C4-2B (cell line): ENCODE measurements at regions not wholly inside any gene's neighbourhood (a gene's known extent, or its start where the extent isn't known, plus 50 kb on each side); places are given as distances from the start of the nearest gene placed in this dataset.
"Not testable (repeated sequence)": the region's sequence is repeated elsewhere in the genome, so short reads cannot be mapped to it uniquely, and the experiment has no call there.

Experiments used
- H3K27ac ChIP-seq: fragments of 450-650 bp; 2 replicates; pipeline ENCODE4 v1.5.1; 2017
- TF ChIP-seq, protein P1 (sequence below): fragments of 450-650 bp; conservative IDR thresholded peaks from 2 replicates; pipeline ENCODE4 v1.5.1; 2017; ENCODE audit warnings: mild to moderate bottlenecking

DNA sequence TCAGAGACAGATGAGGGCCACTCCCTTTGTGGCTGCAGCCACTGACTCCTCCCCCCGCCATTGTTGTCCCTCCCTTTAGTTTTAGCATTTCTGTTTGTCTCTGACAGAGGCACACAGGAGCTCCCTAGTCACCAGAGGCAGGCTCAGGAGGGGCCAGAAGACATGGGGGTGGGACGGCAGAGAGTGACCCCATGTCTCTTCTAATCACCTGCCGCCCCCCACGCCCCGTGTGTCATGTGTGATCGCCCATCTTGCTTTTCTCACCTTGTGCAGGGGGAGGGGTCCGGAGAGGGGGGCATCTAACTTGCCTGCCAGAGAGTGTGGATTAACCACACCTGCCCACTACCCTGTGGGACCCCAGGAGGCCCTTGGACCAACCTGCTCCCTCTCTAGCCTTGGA, 246.7 kb upstream of the TP53TG3C start:
- H3K27ac ChIP-seq: not testable (repeated sequence)

DNA sequence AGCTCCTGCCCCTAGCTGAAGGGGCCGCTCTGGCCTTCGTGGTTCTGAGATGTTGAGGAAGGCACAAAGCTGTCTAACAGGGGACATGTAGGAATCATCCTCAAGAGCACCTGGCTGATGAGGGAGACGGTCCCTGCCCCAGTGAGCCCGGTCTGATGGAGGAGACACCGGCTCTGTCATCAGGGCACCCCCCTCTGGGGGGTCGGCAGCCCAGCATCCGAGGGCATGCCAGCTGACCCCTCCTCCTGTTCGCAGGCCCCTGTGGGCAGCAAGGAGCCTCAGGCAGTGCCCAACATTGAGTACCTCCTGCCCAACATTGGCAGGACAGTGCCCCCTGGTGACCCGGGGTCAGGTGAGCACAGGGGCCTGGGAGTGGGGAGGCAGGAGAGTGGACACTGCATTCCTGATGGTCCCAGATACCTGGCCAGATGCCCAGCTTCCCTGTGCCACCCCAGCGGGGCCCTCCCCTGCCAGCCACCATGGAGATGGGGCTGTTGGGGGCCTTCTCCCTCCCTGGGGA, 247.9 kb upstream of the TP53TG3C start:
- not testable (repeated sequence) for H3K27ac ChIP-seq

DNA sequence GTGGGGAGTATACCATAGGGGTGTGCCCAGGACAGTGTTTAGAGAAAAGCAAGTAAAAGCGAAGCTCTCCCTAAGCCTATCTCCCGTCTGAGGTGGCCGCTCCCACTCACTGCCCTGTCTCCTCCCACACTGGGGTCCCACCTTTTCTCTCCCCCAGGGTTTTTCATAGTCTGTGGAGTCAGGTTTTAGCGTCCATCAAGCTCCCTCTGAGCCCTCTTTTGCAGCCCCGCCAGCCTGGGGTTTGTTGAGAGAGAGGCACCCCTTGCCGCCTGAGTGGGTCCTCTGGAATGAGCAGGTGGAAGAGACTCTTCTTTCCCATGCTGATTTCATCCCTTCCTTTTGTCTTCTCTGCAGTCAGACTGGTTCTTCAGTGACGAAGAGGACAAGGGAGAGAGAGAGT, 248.7 kb upstream of the TP53TG3C start:
- H3K27ac ChIP-seq: not testable (repeated sequence)

DNA sequence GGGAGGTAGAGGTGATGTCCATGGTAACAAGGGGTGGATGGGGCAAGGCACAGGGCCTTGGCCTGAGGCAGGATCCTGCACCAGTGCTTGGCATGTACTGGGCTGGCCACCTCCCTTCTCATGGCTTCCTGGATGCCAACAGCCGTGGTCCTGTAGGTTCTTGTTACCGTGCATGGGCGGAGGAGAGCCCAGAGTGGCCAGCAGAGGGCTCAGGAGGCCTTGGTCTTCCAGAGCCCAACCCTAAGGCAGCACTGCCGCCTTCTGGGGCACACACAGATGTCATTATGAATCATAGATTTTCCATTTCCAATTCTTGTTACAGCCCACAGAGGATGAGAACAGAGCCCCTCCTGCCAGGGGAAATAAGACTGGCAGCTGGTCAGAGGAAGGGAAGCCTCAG, 254.2 kb upstream of the TP53TG3C start:
- H3K27ac ChIP-seq: not testable (repeated sequence)

DNA sequence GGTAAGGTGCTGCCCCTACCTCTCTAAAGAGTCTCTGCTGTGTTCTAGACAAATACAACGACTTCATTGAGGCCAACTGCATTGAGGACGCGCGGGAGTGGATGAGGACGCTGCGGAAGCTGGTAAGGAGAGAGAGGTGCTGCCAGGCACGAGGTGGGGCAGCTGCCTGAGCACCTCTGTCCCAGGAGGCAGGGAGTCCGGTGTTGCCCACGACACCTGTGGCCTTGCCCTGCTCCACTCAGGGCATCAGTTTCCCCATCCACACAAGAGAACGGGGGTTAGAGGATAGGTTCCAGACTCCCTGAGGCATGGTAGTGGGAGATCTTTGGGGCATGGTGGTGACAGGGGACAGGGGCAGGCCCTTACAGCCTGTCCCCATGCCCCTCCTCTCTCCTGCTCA, 256.1 kb upstream of the TP53TG3C start:
- H3K27ac ChIP-seq: not testable (repeated sequence)

DNA sequence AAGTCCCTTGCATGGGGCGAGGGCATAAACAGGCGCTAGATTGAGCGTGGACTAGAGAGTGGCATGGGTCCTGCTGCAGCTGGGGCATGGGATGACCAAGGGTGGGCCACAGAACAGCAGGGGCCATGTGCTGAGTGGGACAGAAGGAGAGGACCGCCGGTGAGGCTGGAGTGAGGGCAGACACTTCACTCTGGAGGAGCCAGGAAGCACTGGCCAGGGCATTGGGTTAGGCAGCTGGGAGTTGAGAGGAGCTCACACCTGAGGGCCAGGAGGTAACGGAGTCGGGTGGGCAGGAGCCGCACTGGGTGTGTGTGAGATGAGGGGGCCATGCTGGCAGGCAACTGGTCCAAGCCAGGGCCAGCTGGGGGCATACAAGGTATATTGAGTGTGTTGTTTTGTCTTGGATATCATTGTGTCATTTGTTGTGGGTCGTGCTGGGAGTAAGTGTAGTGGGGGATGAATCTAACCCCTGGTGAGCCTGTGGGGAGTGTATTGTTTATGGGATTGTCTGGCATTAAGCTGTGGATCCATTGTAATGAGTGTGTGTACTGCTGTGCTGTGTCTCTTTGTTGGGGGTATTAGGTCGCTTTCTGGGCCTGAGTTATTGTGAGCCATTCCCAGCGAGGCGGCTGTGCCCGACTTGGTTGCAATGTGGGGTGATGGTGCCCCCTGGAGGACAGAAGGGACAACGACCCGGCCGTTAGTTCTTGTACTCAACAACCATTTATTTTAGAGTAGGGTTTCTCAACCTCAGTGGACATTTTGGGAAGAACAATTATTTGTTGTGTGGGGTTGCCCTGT, 256.5 kb upstream of the TP53TG3 start:
- H3K27ac ChIP-seq: not testable (repeated sequence)
- TF ChIP-seq, protein P1, sequence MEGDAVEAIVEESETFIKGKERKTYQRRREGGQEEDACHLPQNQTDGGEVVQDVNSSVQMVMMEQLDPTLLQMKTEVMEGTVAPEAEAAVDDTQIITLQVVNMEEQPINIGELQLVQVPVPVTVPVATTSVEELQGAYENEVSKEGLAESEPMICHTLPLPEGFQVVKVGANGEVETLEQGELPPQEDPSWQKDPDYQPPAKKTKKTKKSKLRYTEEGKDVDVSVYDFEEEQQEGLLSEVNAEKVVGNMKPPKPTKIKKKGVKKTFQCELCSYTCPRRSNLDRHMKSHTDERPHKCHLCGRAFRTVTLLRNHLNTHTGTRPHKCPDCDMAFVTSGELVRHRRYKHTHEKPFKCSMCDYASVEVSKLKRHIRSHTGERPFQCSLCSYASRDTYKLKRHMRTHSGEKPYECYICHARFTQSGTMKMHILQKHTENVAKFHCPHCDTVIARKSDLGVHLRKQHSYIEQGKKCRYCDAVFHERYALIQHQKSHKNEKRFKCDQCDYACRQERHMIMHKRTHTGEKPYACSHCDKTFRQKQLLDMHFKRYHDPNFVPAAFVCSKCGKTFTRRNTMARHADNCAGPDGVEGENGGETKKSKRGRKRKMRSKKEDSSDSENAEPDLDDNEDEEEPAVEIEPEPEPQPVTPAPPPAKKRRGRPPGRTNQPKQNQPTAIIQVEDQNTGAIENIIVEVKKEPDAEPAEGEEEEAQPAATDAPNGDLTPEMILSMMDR: peak; percentile 21; the same call in 1 of the 2 replicates

DNA sequence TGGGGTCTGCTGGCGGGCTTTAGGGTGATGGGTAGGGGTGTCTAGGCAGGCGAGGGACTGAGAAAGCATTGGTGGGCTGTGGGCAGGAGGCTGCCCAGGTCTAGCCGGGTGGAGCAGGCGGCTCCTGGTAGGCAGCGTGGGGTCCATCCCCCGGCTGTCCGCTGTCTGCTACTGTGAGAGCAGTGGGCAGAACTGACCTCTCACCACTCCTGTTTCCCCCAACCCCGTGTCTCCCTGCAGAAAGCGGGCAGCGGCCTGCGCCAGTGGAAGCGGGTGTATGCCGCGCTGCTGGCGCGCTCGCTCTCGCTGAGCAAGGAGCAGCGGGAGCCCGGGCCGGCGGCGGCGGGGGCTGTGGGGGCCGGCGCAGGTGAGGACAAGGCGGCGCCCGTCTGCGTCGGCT, 249.2 kb upstream of the TP53TG3 start:
- H3K27ac ChIP-seq: not testable (repeated sequence)

DNA sequence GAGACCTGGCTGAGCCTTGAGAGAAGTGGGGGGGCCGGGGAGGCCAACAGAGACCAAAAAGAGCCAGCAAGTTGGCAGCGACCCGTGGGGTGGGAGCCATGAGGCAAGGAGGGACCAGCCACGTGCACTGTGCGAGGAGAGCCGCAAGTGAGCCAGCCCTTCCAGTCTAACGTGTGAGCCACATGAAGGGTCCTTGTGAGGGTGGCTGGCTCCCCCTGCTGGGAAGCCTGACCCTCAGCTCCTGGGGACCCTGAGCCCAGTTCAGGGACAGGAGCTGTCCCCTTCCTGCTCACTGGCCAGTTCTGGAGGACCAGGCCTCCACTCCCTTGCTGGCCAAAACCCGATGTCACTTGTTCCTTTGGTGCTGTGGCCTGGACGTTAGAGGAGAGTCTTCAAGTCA, 246.6 kb upstream of the TP53TG3 start:
- TF ChIP-seq, protein P1: peak; percentile 6; the same call in 1 of the 2 replicates
- H3K27ac ChIP-seq: not testable (repeated sequence)

DNA sequence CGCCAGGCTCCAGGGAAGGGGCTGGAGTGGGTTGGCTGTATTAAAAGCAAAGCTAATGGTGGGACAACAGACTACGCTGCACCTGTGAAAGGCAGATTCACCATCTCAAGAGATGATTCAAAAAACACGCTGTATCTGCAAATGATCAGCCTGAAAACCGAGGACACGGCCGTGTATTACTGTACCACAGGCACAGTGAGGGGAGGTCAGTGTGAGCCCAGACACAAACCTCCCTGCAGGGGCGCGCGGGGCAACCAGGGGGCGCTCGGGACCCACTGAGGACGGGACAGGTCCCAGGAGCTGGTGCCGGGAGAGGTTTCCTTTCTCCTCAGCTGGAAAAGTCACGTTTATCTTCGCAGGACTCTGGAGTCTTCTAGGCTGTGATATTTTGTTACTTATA, 239.4 kb upstream of the TP53TG3 start:
- not testable (repeated sequence) for H3K27ac ChIP-seq
- TF ChIP-seq, protein P1: peak; percentile 67

DNA sequence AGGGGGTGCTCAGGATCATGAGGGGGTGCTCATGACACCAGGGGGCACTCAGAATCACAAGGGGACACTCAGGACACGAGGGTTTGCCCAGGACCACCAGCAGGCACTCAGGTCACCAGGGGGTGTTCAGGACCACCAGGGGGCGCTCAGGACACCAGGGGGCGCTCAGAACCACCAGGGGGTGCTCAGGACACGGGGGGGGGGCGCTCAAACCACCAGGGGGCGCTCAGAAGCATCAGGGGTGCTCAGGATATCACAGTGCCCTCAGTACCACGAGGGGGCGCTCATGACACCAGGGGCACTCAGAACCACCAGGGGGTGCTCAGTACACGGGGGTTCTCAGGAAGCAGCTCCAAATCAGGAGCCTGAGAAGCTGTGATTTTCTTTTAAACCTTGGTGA, 221.8 kb upstream of the TP53TG3 start:
- TF ChIP-seq, protein P1: peak; percentile 9; the same call in 1 of the 2 replicates
- H3K27ac ChIP-seq: not testable (repeated sequence)

DNA sequence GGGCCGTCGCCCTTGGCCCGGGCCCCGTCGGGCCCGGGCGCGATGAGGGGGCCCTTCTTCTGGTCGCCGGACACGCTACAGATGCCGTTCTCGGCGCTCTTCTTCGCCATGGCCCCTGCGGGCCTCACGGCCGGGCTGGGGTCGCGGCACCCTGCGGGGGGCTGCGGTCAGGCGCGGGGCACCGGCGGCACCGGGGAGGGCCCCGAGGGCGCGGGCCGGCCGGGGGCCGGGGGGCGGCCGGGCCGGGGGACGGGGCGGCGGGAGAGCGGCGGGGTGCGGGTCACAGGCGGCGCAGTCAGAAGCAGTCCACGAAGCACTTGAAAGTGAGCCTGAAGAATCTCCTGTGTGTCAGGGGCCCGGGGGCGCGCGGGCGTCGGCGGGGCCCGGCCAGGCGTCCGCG, 209.4 kb upstream of the TP53TG3 start:
- H3K27ac ChIP-seq: not testable (repeated sequence)

DNA sequence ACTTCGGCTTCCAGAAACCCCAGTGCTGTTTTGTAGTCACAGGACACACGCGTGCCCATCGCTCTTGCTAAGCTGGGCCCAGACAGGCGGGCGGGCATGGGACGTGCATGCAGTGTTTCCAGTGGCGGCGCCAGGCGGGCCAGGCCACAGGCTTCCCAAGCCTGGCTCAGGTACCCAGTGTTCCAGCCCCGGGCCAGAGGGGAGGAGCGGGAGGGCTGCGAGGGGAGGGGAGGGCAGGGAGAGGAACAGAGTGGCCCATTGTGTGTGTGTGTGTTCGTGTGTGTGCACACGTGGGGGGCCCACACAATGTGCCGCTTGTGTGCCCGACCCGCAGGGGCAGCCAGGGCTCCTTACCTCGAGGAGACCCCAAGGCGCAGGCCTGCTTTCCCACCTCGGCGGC, 208.6 kb upstream of the TP53TG3 start:
- not testable (repeated sequence) for H3K27ac ChIP-seq

DNA sequence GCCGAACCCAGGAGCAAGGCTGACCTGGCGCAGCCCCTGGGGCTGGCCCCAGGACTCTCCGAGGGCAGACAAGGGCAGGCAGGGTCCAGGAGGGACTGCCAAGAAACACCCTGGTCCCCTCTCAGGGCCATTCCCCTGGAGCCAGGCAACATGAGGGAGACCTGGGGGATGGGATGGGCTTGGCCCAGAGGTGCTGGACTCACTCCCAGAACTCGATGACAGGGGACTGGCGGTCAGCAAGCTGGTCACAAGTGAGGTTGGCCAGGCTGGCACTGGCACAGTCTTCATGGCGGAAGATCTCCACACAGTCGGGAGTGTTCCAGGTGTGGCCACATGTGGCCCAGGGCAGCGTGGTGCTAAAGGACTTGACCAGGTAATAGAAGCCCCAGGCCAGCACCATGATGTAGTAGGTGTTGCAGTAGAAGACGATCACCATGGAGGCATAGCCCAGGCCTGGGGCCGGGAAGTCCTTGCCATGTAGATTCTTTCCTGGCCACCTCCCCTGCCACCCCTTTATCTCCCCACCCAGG, 206.4 kb upstream of the TP53TG3 start:
- not testable (repeated sequence) for H3K27ac ChIP-seq

DNA sequence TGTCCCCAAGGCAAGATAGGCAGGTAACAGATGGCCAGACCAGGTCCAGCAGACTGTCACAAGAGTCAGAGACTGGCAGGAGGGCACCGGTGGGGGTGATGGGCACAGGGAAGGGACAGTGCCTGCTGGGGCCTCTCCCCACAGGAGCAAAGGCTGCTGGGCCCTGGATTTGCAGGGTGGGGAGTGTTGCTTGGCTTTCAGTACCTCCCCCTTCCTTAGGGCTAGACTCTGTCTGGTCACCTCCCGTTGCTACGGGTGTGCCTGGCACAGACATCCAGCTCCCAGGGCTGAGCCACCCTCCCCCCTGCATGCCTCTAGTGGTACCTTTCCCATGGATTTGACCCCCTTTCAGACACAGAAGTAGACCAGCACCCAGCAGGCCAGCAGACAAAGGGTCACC, 205.7 kb upstream of the TP53TG3 start:
- not testable (repeated sequence) for H3K27ac ChIP-seq

DNA sequence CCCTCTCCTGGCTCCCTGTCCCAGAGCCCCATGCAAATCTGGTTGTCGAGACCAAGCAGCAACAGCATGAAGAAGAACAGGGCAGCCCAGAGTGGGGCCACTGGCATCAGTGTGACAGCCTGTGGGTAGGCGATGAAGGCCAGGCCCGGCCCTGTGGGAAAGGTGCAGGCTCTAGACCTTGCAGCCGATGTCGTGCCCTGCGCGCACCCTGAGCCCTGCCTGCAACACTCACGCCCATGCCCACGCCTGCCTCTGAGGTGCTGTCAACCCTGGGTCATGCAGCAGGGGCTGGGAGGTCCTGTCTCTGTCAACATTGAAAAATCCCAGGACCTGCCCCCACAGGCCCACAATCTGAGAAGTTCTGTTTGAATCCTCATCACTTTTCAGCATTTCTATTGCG, 204.0 kb upstream of the TP53TG3 start:
- not testable (repeated sequence) for H3K27ac ChIP-seq

DNA sequence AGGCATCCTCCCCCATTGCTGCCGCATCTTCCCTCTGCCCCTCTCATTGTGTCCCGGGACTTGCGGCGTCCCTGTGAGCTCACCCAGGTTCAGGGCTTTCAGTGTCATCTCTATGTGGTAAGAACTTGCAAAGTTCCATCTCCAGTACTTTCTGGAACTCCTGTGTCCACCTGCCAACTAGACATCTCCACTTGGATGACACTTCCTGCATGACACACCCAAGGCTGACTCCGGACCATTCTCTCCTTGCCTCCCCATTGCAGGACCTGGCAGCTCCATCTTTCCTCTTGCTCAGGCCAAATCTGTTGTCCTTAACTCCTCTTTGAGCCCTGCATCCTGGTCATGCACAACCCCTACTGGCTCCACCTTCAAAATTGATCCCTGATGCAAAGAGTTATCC, 200.8 kb upstream of the TP53TG3 start:
- not testable (repeated sequence) for H3K27ac ChIP-seq

DNA sequence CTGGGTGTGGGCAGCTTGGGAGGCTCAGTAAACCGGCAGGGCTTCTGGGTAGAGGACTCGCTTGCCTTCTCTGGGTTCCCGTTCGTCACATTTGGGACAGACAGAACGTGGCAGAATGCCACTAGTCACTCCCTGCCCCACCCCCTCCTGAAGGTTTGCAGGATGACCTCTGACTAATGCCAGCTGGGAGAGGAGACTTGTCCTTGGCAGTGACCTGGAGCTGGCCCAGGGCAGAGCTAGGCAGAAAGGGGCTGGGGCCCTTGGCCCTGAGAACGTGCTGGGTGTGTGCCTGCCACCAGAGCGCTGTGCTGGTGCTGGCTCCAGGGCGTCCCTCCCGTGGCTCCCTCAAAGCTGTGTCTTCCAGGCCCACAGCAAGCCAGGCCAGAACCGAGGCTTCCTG, 197.8 kb upstream of the TP53TG3 start:
- H3K27ac ChIP-seq: not testable (repeated sequence)
